HEK293 (cell line): ENCODE measurements at regions not wholly inside any gene's neighbourhood (a gene's known extent, or its start where the extent isn't known, plus 50 kb on each side); places are given as distances from the start of the nearest gene placed in this dataset.

Experiments used
- CTCF ChIA-PET: fragments of 350-600 bp; formaldehyde crosslinking; extraction: SDS; loops from one replicate; lab custom pipeline; 2021; ENCODE audit warnings: antibody characterized with exemption; lab: Yijun Ruan, JAX
- POLR2A ChIA-PET: fragments of 300-600 bp; formaldehyde crosslinking; extraction: SDS; loops from one replicate; lab custom pipeline; 2020; ENCODE audit warnings: antibody characterized with exemption, inconsistent platforms; lab: Yijun Ruan, JAX
- H3K27ac ChIP-seq: fragments of 200-500 bp; sonication (Bioruptor generic); 2 replicates; pipeline ENCODE4 v1.5.1; 2014; ENCODE audit warnings: low read depth, low read length, control low read depth, inconsistent platforms; ENCODE audit errors: extremely low read depth
- H3K36me3 ChIP-seq, 2 experiments: fragments of 200-500 bp in 1 of 2; sonication (Bioruptor generic) in 1 of 2; 1 replicate in 1 of 2; 2 replicates in 1 of 2; pipeline ENCODE4 v1.5.1; 2014 to 2017; ENCODE audit warnings: inconsistent platforms in 2 of 2, low read length in 2 of 2; ENCODE audit not compliant: control insufficient read depth in 2 of 2, insufficient read depth in 1 of 2
- H3K4me1 ChIP-seq: fragments of 200-500 bp; sonication (Bioruptor generic); 2 replicates; pipeline ENCODE4 v1.5.1; 2014; ENCODE audit warnings: mild to moderate bottlenecking, low read length, inconsistent platforms; ENCODE audit not compliant: control insufficient read depth, insufficient read depth
- H3K4me3 ChIP-seq: 2 replicates; pipeline ENCODE4 v1.5.1; 2011; ENCODE audit warnings: low read depth, mild to moderate bottlenecking, control low read depth, low read length, moderate library complexity
- H3K9me3 ChIP-seq: fragments of 200-500 bp; sonication (Bioruptor generic); 2 replicates; pipeline ENCODE4 v1.5.1; 2014; ENCODE audit warnings: low read depth, low read length, inconsistent platforms; ENCODE audit not compliant: control insufficient read depth, insufficient read depth
- EGR2 ChIP-seq: fragments of 450-650 bp; formaldehyde crosslinking; IDR thresholded peaks from 2 replicates; pipeline ENCODE4 v1.5.1; 2016; ENCODE audit warnings: low read depth, missing biosample characterization, missing genetic modification characterization
- FEZF1 ChIP-seq: fragments of 450-650 bp; formaldehyde crosslinking; IDR thresholded peaks from 2 replicates; pipeline ENCODE4 v1.5.1; 2016; ENCODE audit warnings: missing biosample characterization, missing genetic modification characterization
- GFI1B ChIP-seq: fragments of 450-650 bp; formaldehyde crosslinking; IDR thresholded peaks from 2 replicates; pipeline ENCODE4 v1.5.1; 2016; ENCODE audit warnings: missing biosample characterization, missing genetic modification characterization
- KLF10 ChIP-seq: fragments of 450-650 bp; IDR thresholded peaks from 2 replicates; pipeline ENCODE4 v1.5.1; 2018; ENCODE audit warnings: missing biosample characterization, mild to moderate bottlenecking, missing genetic modification characterization
- KLF16 ChIP-seq: fragments of 450-650 bp; formaldehyde crosslinking; IDR thresholded peaks from 2 replicates; pipeline ENCODE4 v1.5.1; 2017; ENCODE audit warnings: missing biosample characterization, missing genetic modification characterization
- MZF1 ChIP-seq: fragments of 450-650 bp; formaldehyde crosslinking; IDR thresholded peaks from 2 replicates; pipeline ENCODE4 v1.5.1; 2017; ENCODE audit warnings: missing biosample characterization, missing genetic modification characterization, borderline replicate concordance
- SALL2 ChIP-seq: fragments of 450-650 bp; formaldehyde crosslinking; IDR thresholded peaks from 2 replicates; pipeline ENCODE4 v1.5.0; 2017; ENCODE audit warnings: missing biosample characterization, mild to moderate bottlenecking, missing genetic modification characterization, borderline replicate concordance
- SP3 ChIP-seq: fragments of 450-650 bp; formaldehyde crosslinking; IDR thresholded peaks from 2 replicates; pipeline ENCODE4 v1.5.1; 2016; ENCODE audit warnings: missing biosample characterization, missing genetic modification characterization
- TRIM28 ChIP-seq: IDR thresholded peaks from 2 replicates; pipeline ENCODE4 v1.6.1; 2011; ENCODE audit warnings: low read length, control low read depth, borderline replicate concordance
- ZBTB17 ChIP-seq: fragments of 450-650 bp; formaldehyde crosslinking; IDR thresholded peaks from 2 replicates; pipeline ENCODE4 v1.5.1; 2016; ENCODE audit warnings: missing biosample characterization, missing genetic modification characterization
- ZBTB48 ChIP-seq: fragments of 450-650 bp; formaldehyde crosslinking; IDR thresholded peaks from 2 replicates; pipeline ENCODE4 v1.5.1; 2016; ENCODE audit warnings: missing biosample characterization, missing genetic modification characterization
- ZFHX2 ChIP-seq: fragments of 450-650 bp; formaldehyde crosslinking; conservative IDR thresholded peaks from 2 replicates; pipeline ENCODE4 v1.5.1; 2016; ENCODE audit warnings: missing biosample characterization, missing genetic modification characterization
- ZFP3 ChIP-seq: fragments of 450-650 bp; formaldehyde crosslinking; IDR thresholded peaks from 2 replicates; pipeline ENCODE4 v1.5.1; 2016; ENCODE audit warnings: low read depth, missing biosample characterization, missing genetic modification characterization
- ZNF202 ChIP-seq: fragments of 450-650 bp; formaldehyde crosslinking; IDR thresholded peaks from 2 replicates; pipeline ENCODE4 v1.5.1; 2016; ENCODE audit warnings: missing biosample characterization, missing genetic modification characterization, borderline replicate concordance
- ZNF214 ChIP-seq: fragments of 450-650 bp; formaldehyde crosslinking; IDR thresholded peaks from 2 replicates; pipeline ENCODE4 v1.5.1; 2017; ENCODE audit warnings: missing biosample characterization, mild to moderate bottlenecking, missing genetic modification characterization, borderline replicate concordance
- ZNF292 ChIP-seq: fragments of 450-650 bp; formaldehyde crosslinking; IDR thresholded peaks from 2 replicates; pipeline ENCODE4 v1.5.1; 2016; ENCODE audit warnings: low read depth, missing biosample characterization, missing genetic modification characterization, borderline replicate concordance
- ZNF302 ChIP-seq: fragments of 450-650 bp; formaldehyde crosslinking; IDR thresholded peaks from 2 replicates; pipeline ENCODE4 v1.5.1; 2016; ENCODE audit warnings: missing biosample characterization, missing genetic modification characterization, low read depth
- ZNF311 ChIP-seq: fragments of 450-650 bp; formaldehyde crosslinking; IDR thresholded peaks from 2 replicates; pipeline ENCODE4 v1.5.1; 2017; ENCODE audit warnings: missing biosample characterization, missing genetic modification characterization, borderline replicate concordance
- ZNF548 ChIP-seq: fragments of 450-650 bp; formaldehyde crosslinking; IDR thresholded peaks from 2 replicates; pipeline ENCODE4 v1.5.1; 2016; ENCODE audit warnings: missing biosample characterization, missing genetic modification characterization
- ZNF561 ChIP-seq: fragments of 450-650 bp; IDR thresholded peaks from 2 replicates; pipeline ENCODE4 v1.5.1; 2018; ENCODE audit warnings: missing biosample characterization, missing genetic modification characterization, borderline replicate concordance
- ZNF600 ChIP-seq: fragments of 450-650 bp; formaldehyde crosslinking; IDR thresholded peaks from 2 replicates; pipeline ENCODE4 v1.5.1; 2016; ENCODE audit warnings: missing biosample characterization, missing genetic modification characterization
- ZNF624 ChIP-seq: fragments of 450-650 bp; formaldehyde crosslinking; IDR thresholded peaks from 2 replicates; pipeline ENCODE4 v1.5.1; 2017; ENCODE audit warnings: missing biosample characterization, missing genetic modification characterization
- ZNF707 ChIP-seq: fragments of 450-650 bp; formaldehyde crosslinking; IDR thresholded peaks from 2 replicates; pipeline ENCODE4 v1.5.1; 2016; ENCODE audit warnings: missing biosample characterization, missing genetic modification characterization
- TF ChIP-seq, protein P1 (sequence below): fragments of 450-650 bp; formaldehyde crosslinking; IDR thresholded peaks from 2 replicates; pipeline ENCODE4 v1.5.1; 2017; ENCODE audit warnings: missing biosample characterization, missing genetic modification characterization
- TF ChIP-seq, protein P2 (sequence below): fragments of 450-650 bp; formaldehyde crosslinking; IDR thresholded peaks from 2 replicates; pipeline ENCODE4 v1.5.1; 2016; ENCODE audit warnings: missing biosample characterization, missing genetic modification characterization

DNA sequence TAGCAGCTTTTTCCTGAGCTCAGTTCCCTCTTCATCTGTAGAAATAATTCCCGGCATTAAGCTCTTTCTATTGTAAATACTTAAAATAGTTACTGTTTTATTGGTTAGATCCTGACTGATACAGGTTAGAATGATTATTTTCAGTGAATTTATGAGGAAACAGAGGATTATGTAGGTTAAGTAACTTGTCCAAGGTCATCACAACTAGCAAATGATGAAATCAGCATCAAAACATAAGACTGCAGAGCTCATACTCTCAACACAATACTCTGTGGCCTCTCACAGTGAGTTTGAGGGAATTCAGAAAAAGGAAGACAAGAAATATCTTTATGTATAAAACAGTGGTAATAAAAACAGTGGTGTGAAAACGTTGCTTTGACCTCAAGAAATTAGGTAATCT, 113.2 kb upstream of the DLX2 start:
- Histone ChIP-seq H3K36me3 (no peaks in the 10 kb centered on the region), H3K4me3 (no peak overlapping the region)
- CTCF ChIA-PET = interaction anchor here (0.6 to 1.1 kb wide), 2 partner anchors 48 to 268 kb away, joined by 3 read pairs; no protein-coding TSS in a partner anchor

DNA sequence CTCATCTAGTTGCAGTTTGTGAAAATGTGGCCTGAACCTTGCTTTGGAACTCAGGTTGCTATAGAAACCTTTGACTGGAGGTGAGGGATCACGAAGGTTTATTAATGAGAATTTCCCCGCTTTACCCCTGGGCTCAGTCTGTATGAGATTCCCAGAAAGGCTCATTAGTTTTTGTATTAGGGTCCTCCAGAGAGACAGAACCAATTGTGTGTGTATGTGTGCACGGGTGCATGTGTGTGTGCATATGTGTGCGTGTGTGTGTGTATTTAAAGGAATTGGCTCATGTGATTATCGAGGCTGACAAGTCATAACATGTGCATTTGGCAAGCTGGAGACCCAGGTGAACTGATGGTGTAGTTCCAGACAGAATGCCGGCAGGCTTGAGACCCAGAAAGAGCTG, 113.8 kb upstream of the DLX2 start:
- Histone ChIP-seq H3K4me1 (no peaks in the 10 kb centered on the region; the same call in 1 of the 2 replicates), H3K9me3 (no peaks in the 10 kb centered on the region), H3K36me3 (no peaks in the 10 kb centered on the region), H3K4me3 (no peak overlapping the region), H3K27ac (no peak overlapping the region)
- CTCF ChIA-PET = interaction anchor here (1.1 kb wide), 1 partner anchor 267 kb away, joined by 3 read pairs; no protein-coding TSS in a partner anchor
- POLR2A ChIA-PET = no interaction called here
- TF ChIP-seq MZF1 (tag by site-specific recombination) = no peak
- no peak for TF ChIP-seq ZBTB48 (tag by site-specific recombination)
- no peak for TF ChIP-seq ZFP3 (tag by site-specific recombination)
- TF ChIP-seq KLF16 = no peak
- TF ChIP-seq, protein P1, sequence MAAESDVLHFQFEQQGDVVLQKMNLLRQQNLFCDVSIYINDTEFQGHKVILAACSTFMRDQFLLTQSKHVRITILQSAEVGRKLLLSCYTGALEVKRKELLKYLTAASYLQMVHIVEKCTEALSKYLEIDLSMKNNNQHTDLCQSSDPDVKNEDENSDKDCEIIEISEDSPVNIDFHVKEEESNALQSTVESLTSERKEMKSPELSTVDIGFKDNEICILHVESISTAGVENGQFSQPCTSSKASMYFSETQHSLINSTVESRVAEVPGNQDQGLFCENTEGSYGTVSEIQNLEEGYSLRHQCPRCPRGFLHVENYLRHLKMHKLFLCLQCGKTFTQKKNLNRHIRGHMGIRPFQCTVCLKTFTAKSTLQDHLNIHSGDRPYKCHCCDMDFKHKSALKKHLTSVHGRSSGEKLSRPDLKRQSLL = no peak
- TF ChIP-seq ZNF292 (tag by site-specific recombination) = no peak
- no peak for TF ChIP-seq ZNF600 (tag by site-specific recombination)
- no peak for TF ChIP-seq FEZF1
- no peak for TF ChIP-seq ZFHX2 (tag by site-specific recombination)
- TF ChIP-seq ZNF311 (tag by site-specific recombination) = no peak
- TF ChIP-seq ZNF707 (tag by site-specific recombination) = no peak
- TF ChIP-seq ZNF202 (tag by site-specific recombination) = no peak
- TF ChIP-seq GFI1B = no peak
- no peak for TF ChIP-seq ZNF214 (tag by site-specific recombination)
- TF ChIP-seq ZNF561 (tag by site-specific recombination) = no peak
- no peak for TF ChIP-seq ZNF302
- no peak for TF ChIP-seq EGR2 (tag by site-specific recombination)
- no peak for TF ChIP-seq SALL2 (tag by site-specific recombination)
- TF ChIP-seq ZNF624 (tag by site-specific recombination) = no peak
- no peak for TF ChIP-seq KLF10 (tag by site-specific recombination)

More for the DNA sequence above, 113.2 kb upstream of the DLX2 start:
- TF ChIP-seq TRIM28 = no peak
- TF ChIP-seq ZBTB17 (tag by site-specific recombination) = no peak
- TF ChIP-seq, protein P2, sequence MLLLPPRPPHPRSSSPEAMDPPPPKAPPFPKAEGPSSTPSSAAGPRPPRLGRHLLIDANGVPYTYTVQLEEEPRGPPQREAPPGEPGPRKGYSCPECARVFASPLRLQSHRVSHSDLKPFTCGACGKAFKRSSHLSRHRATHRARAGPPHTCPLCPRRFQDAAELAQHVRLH = no peak
- TF ChIP-seq ZNF548 = no peak
- no peak for TF ChIP-seq SP3 (tag by site-specific recombination)
- no peak for TF ChIP-seq ZBTB48 (tag by site-specific recombination)
- POLR2A ChIA-PET = no interaction called here
- Histone ChIP-seq H3K4me1 (no peaks in the 10 kb centered on the region; the same call in 1 of the 2 replicates), H3K27ac (no peak overlapping the region), H3K9me3 (no peaks in the 10 kb centered on the region)
